ENCODE measurements at regions not wholly inside any gene's neighbourhood (a gene's known extent, or its start where the extent isn't known, plus 50 kb on each side); places are given as distances from the start of the nearest gene placed in this dataset.

DNA sequence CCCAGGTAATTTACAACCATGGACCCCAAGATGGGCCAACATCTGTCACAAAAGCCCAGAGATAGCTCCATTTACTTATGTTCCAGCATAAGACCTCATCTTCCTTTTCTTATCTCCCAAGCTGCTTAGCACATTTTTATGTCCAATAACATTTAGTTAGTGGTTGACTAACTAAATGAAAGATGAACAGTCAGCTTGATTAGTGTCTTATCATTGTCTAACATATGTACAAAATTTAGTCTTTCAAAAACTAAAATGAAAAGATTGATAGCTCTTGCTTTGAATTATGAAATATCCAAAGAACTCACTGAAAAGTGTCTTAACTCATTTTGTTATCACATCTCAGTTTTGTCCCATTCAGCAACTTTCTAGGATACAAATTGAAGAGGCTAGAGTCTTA, 163.1 kb upstream of the EGLN3 start:
- DNase-seq (ENCODE audit: insufficient read length) (no peak), FAIRE-seq (no peak)
- no peak for TF ChIP-seq POLR2AphosphoS5 (IDR thresholded peaks at IDR 0.05; ENCODE audit: low read depth, low read length)
- TF ChIP-seq POLR2A (IDR thresholded peaks at IDR 0.05; ENCODE audit: low read depth, low read length): no peak
- TF ChIP-seq TAF1 (IDR thresholded peaks at IDR 0.05; ENCODE audit: borderline replicate concordance, low read depth, low read length): no peak

DNA sequence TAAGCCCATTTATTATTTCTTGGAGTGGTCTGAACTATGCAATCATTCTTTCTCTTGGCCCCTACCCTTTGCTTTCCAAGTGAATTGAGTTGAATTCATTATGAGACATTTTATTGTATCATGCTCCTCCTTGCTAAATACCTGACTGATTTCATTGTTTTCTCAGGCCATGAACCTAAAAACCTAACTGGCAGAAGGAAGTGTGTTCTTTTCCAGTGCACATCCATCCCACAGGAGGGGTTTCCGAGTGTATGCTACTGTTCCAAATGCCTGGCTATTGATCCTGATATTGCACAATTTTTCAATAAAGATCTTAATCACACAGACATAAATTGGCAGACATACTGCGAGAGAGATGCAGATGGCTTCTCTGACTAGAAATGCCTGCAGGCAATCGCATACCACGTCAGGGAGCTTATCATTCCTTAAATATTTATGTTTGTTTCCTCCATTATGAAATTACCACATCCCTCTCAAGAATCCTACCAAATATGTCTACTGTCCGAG, 162.2 kb upstream of the EGLN3 start:
- FAIRE-seq (peak; percentile 27), DNase-seq (ENCODE audit: insufficient read length) (no peak)
- TF ChIP-seq POLR2AphosphoS5 (IDR thresholded peaks at IDR 0.05; ENCODE audit: low read depth, low read length) (no peak), POLR2A (IDR thresholded peaks at IDR 0.05; ENCODE audit: low read depth, low read length) (no peak), TAF1 (IDR thresholded peaks at IDR 0.05; ENCODE audit: borderline replicate concordance, low read depth, low read length) (no peak)

DNA sequence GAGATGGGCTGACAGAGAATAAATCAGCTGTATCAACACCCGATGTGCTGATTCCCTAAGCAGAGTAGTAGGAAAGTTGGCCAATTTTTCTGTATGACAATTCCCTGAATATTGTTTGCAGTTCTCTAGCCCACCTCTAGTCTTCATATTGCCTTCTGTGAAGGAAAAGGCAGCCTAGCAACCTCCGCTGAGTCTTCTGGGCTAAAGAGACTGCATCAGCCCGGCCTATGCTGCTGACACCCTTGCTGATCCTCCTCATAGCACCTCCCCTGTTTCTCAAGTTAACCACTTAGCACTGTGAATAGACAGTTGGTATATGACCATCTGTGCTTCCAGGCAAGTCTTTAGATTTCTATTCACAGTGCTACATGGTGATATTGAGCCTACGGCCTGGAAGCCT, 161.1 kb upstream of the EGLN3 start:
- no peak for DNase-seq (ENCODE audit: insufficient read length)
- no peak for FAIRE-seq
- TF ChIP-seq TAF1 (IDR thresholded peaks at IDR 0.05; ENCODE audit: borderline replicate concordance, low read depth, low read length): no peak

DNA sequence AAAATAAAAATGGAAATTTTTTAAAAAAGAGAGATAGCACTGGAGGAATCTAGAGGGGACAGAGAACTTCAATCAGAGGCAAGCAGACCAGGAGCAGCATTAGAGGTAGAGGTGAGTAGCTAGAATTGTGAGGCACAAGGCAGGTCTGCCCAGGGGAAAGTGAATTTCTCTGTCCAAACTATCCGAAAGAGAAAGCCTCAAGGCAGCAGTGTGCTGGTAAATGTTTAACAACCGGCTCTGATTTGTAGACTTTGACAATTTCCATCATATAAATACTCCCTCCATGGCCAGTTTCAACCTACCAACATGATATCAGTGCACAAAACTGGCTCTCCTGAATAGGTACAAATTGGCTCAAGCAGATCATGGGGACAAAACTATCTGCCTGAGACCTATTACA, 160.6 kb upstream of the EGLN3 start:
- no peak for TF ChIP-seq POLR2AphosphoS5 (IDR thresholded peaks at IDR 0.05; ENCODE audit: low read depth, low read length)
- TF ChIP-seq POLR2A (IDR thresholded peaks at IDR 0.05; ENCODE audit: low read depth, low read length): no peak
- no peak for TF ChIP-seq TAF1 (IDR thresholded peaks at IDR 0.05; ENCODE audit: borderline replicate concordance, low read depth, low read length)
- no peak for FAIRE-seq
- DNase-seq (ENCODE audit: insufficient read length): no peak

DNA sequence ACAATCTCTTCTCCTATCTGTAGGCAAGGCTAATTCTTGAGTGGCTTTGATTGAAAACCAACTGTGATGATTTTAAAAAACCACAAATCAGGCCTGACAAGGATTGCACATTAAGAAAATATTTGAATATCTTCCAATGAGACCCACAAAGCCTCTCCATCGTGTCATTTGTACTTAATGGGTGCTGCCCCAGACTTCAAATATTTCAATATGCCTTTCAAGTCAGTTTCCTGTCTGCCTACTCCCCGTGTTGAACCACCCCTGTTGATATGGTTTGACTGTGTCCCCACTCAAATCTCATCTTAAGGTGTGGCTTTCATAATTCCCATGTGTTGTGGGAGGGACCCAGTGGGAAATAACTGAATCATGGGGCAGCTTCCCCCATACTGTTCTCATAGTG, 159.7 kb upstream of the EGLN3 start:
- FAIRE-seq (no peak), DNase-seq (ENCODE audit: insufficient read length) (no peak)
- TF ChIP-seq POLR2AphosphoS5 (IDR thresholded peaks at IDR 0.05; ENCODE audit: low read depth, low read length): no peak
- TF ChIP-seq TAF1 (IDR thresholded peaks at IDR 0.05; ENCODE audit: borderline replicate concordance, low read depth, low read length): no peak
- no peak for TF ChIP-seq POLR2A (IDR thresholded peaks at IDR 0.05; ENCODE audit: low read depth, low read length)

DNA sequence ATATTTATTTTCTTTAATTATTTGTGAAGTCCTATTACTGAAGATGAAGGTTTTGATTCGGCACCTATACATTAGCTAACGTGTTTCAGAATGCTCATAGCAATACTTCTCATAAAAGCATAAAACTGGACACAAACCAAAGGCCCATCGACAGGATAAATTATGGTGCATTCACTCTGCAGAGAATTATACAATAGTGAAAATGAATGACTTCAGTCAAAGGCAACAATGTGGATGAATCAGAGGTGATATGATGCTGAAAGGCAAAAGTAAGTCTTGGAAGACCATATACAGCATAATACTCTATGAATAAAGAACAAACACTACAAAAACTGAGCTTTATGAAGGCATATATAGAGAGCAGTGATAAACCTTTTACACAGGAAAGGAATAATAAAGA, 156.6 kb upstream of the EGLN3 start:
- DNase-seq (ENCODE audit: insufficient read length) (no peak), FAIRE-seq (no peak)
- TF ChIP-seq POLR2A (IDR thresholded peaks at IDR 0.05; ENCODE audit: low read depth, low read length) (no peak), POLR2AphosphoS5 (IDR thresholded peaks at IDR 0.05; ENCODE audit: low read depth, low read length) (no peak), TAF1 (IDR thresholded peaks at IDR 0.05; ENCODE audit: borderline replicate concordance, low read depth, low read length) (no peak)

DNA sequence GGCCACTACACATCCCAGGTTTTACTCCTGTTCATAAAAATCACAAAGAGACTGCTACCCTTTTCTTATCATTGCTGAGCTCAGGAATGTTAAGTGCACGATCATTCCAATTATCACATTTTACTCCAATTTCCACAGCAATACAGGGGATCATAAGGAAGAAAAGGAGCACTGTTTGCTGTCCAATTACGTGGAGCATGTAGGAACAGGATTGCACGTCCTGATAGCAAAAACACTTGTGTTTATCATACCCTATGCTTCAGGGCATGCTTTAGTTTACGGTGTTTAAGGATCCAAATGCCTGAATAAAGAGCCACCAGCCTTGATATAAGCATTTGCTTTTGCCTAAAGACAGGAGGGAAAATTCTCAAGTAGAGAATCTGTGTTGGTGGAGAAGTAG, 155.4 kb upstream of the EGLN3 start:
- DNase-seq (ENCODE audit: insufficient read length) (no peak), FAIRE-seq (no peak)
- TF ChIP-seq POLR2AphosphoS5 (IDR thresholded peaks at IDR 0.05; ENCODE audit: low read depth, low read length) (no peak), POLR2A (IDR thresholded peaks at IDR 0.05; ENCODE audit: low read depth, low read length) (no peak), TAF1 (IDR thresholded peaks at IDR 0.05; ENCODE audit: borderline replicate concordance, low read depth, low read length) (no peak)

DNA sequence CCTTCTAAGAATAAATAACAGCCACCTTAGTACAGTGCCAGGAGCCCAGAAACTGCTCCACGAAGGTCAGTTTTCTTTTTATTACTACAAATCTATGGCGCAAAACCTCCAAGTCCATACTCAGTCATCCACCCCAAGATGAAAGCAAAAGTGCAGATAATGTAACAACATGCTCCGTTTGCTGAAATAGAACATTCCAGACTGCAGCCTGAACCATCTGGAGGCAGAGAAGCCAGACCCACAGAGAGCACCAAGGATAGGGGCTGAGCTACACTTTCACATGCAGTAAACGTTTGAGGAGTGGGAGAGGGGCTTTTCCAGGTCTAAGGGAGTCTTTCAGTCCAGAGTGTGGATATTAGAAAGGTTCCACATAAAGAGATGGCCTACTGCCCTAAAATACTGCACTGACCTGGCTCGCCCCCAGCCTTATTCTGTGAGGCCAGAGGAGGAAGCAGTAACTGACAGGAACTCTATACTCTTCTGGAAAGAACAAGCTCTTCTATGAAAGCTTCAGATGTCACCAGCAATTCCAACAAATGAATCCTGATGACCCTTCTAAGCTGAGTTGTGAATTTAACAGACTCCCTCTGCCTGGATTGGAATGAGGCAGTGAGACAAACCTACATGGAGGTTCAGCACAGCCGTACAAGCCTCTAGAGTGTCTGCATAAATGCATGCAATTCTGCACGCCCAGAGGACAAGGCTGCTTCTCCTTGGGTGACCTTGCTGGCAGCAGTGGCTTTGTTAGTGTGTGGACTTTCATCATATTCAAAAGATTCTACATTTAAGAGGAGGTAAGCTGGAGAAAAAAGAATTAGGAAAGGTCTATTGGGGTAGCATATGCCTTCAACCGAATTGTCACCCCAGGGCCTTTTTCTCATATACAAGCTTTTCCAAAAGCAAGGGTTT, 153.9 kb upstream of the EGLN3 start:
- no peak for FAIRE-seq
- no peak for TF ChIP-seq POLR2AphosphoS5 (IDR thresholded peaks at IDR 0.05; ENCODE audit: low read depth, low read length)
- no peak for TF ChIP-seq TAF1 (IDR thresholded peaks at IDR 0.05; ENCODE audit: borderline replicate concordance, low read depth, low read length)
- TF ChIP-seq POLR2A (IDR thresholded peaks at IDR 0.05; ENCODE audit: low read depth, low read length): no peak
- DNase-seq (ENCODE audit: insufficient read length): no peak

DNA sequence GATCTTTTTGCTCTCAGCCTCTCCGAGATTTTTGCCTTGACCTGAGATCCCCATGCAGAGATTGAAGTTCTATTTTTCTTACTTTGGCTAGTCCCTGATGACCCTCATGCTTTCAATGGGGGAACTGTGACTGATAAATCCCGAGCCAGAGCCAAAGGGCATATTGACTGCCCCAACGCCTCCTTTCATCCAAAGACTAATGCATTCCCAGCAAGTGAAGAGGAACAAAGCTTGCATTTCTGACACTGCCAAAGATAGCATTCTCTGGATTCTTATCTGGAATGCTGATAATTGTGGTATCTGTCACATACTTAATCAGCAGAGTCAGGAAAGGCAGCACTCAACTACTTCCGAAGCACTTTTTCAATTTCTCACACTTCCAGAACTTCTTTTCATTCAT, 152.3 kb upstream of the EGLN3 start:
- TF ChIP-seq TAF1 (IDR thresholded peaks at IDR 0.05; ENCODE audit: borderline replicate concordance, low read depth, low read length) (no peak), POLR2AphosphoS5 (IDR thresholded peaks at IDR 0.05; ENCODE audit: low read depth, low read length) (no peak), POLR2A (IDR thresholded peaks at IDR 0.05; ENCODE audit: low read depth, low read length) (no peak)
- no peak for FAIRE-seq
- DNase-seq (ENCODE audit: insufficient read length): no peak

DNA sequence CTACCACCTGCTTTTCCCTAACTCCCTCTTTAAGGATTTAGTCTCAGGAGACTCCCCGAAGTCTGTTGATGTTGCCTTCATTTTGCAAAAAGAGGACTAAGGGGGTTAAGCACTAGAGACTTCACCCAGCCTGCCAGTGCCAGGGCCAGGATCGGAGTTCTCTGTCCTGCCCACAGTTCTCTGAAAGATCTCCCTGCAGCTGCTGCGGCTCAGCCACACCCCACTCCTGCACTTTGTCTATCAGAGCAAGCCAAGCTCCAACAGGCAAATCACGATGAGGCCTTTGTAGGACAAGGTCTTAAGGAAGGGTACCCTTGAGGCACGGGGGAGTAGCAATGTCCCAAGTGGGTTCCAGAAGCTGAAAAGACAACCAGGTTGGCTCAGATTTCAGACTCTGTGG, 148.8 kb upstream of the EGLN3 start:
- FAIRE-seq: no peak
- no peak for TF ChIP-seq TAF1 (IDR thresholded peaks at IDR 0.05; ENCODE audit: borderline replicate concordance, low read depth, low read length)
- TF ChIP-seq POLR2A (IDR thresholded peaks at IDR 0.05; ENCODE audit: low read depth, low read length): no peak
- TF ChIP-seq POLR2AphosphoS5 (IDR thresholded peaks at IDR 0.05; ENCODE audit: low read depth, low read length): no peak
- no peak for DNase-seq (ENCODE audit: insufficient read length)

DNA sequence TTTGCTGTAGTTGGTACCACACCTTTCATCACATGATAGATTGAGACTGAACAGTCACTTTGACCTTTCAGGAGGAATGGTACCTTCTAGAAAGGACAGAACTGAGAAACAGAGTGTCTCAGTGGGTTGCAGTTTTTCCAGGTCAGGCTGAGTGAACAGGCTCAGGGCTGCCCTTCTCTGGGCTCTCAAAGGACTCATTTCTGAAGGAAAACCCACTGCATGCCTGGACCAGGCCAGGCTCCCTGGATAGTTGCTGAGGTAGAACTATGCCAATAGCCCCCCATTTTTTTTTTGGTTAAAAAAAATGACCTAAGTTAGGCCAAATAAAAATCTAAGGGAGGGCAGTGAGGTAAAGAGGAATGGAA, 148.1 kb upstream of the EGLN3 start:
- no peak for DNase-seq (ENCODE audit: insufficient read length)
- no peak for FAIRE-seq
- TF ChIP-seq POLR2AphosphoS5 (IDR thresholded peaks at IDR 0.05; ENCODE audit: low read depth, low read length) (no peak), TAF1 (IDR thresholded peaks at IDR 0.05; ENCODE audit: borderline replicate concordance, low read depth, low read length) (no peak), POLR2A (IDR thresholded peaks at IDR 0.05; ENCODE audit: low read depth, low read length) (no peak)

Measured in GM12892 (cell line).